HEK293 (cell line): ENCODE measurements at regions not wholly inside any gene's neighbourhood (a gene's known extent, or its start where the extent isn't known, plus 50 kb on each side); places are given as distances from the start of the nearest gene placed in this dataset.
A peak's percentile ranks its signal among the peaks of the same experiment; 100 is the strongest.

Experiments
- CTCF ChIA-PET: fragments of 350-600 bp; formaldehyde crosslinking; extraction: SDS; loops from one replicate; lab custom pipeline; 2021; ENCODE audit warnings: antibody characterized with exemption; lab: Yijun Ruan, JAX
- POLR2A ChIA-PET: fragments of 300-600 bp; formaldehyde crosslinking; extraction: SDS; loops from one replicate; lab custom pipeline; 2020; ENCODE audit warnings: antibody characterized with exemption, inconsistent platforms; lab: Yijun Ruan, JAX
- H3K27ac ChIP-seq: fragments of 200-500 bp; sonication (Bioruptor generic); 2 replicates; pipeline ENCODE4 v1.5.1; 2014; ENCODE audit warnings: low read depth, low read length, control low read depth, inconsistent platforms; ENCODE audit errors: extremely low read depth
- H3K36me3 ChIP-seq, 2 experiments: fragments of 200-500 bp in 1 of 2; sonication (Bioruptor generic) in 1 of 2; 1 replicate in 1 of 2; 2 replicates in 1 of 2; pipeline ENCODE4 v1.5.1; 2014 to 2017; ENCODE audit warnings: inconsistent platforms in 2 of 2, low read length in 2 of 2; ENCODE audit not compliant: control insufficient read depth in 2 of 2, insufficient read depth in 1 of 2
- H3K4me1 ChIP-seq: fragments of 200-500 bp; sonication (Bioruptor generic); 2 replicates; pipeline ENCODE4 v1.5.1; 2014; ENCODE audit warnings: mild to moderate bottlenecking, low read length, inconsistent platforms; ENCODE audit not compliant: control insufficient read depth, insufficient read depth
- H3K4me3 ChIP-seq: 2 replicates; pipeline ENCODE4 v1.5.1; 2011; ENCODE audit warnings: low read depth, mild to moderate bottlenecking, control low read depth, low read length, moderate library complexity
- H3K9me3 ChIP-seq: fragments of 200-500 bp; sonication (Bioruptor generic); 2 replicates; pipeline ENCODE4 v1.5.1; 2014; ENCODE audit warnings: low read depth, low read length, inconsistent platforms; ENCODE audit not compliant: control insufficient read depth, insufficient read depth
- GLIS1 ChIP-seq: fragments of 450-650 bp; formaldehyde crosslinking; IDR thresholded peaks from 2 replicates; pipeline ENCODE4 v1.5.1; 2016; ENCODE audit warnings: missing biosample characterization, missing genetic modification characterization
- IKZF3 ChIP-seq: fragments of 450-650 bp; IDR thresholded peaks from 2 replicates; pipeline ENCODE4 v1.5.0; 2018; ENCODE audit warnings: missing biosample characterization, mild to moderate bottlenecking, missing genetic modification characterization, moderate library complexity
- PRDM1 ChIP-seq: fragments of 450-650 bp; formaldehyde crosslinking; IDR thresholded peaks from 2 replicates; pipeline ENCODE4; 2016; ENCODE audit warnings: missing biosample characterization, missing genetic modification characterization
- SCRT2 ChIP-seq: fragments of 450-650 bp; formaldehyde crosslinking; IDR thresholded peaks from 2 replicates; pipeline ENCODE4 v1.5.1; 2016; ENCODE audit warnings: missing biosample characterization, missing genetic modification characterization
- ZBTB48 ChIP-seq: fragments of 450-650 bp; formaldehyde crosslinking; IDR thresholded peaks from 2 replicates; pipeline ENCODE4 v1.5.1; 2016; ENCODE audit warnings: missing biosample characterization, missing genetic modification characterization
- ZFP37 ChIP-seq: fragments of 450-650 bp; formaldehyde crosslinking; IDR thresholded peaks from 2 replicates; pipeline ENCODE4 v1.5.1; 2016; ENCODE audit warnings: missing biosample characterization, missing genetic modification characterization
- ZNF157 ChIP-seq: fragments of 450-650 bp; formaldehyde crosslinking; IDR thresholded peaks from 2 replicates; pipeline ENCODE4 v1.5.1; 2016; ENCODE audit warnings: missing biosample characterization, missing genetic modification characterization
- ZNF24 ChIP-seq: fragments of 450-650 bp; formaldehyde crosslinking; IDR thresholded peaks from 2 replicates; pipeline ENCODE4 v1.5.1; 2016; ENCODE audit warnings: missing biosample characterization, missing genetic modification characterization
- ZNF404 ChIP-seq: fragments of 450-650 bp; formaldehyde crosslinking; IDR thresholded peaks from 2 replicates; pipeline ENCODE4 v1.5.1; 2017; ENCODE audit warnings: missing biosample characterization, missing genetic modification characterization
- ZNF423 ChIP-seq: fragments of 450-650 bp; formaldehyde crosslinking; IDR thresholded peaks from 2 replicates; pipeline ENCODE4 v1.5.1; 2016; ENCODE audit warnings: missing biosample characterization, missing genetic modification characterization
- ZNF426 ChIP-seq: fragments of 450-650 bp; formaldehyde crosslinking; IDR thresholded peaks from 2 replicates; pipeline ENCODE4 v1.5.1; 2017; ENCODE audit warnings: missing biosample characterization, missing genetic modification characterization, mild to moderate bottlenecking, inconsistent platforms, moderate library complexity
- ZNF433 ChIP-seq: fragments of 450-650 bp; formaldehyde crosslinking; IDR thresholded peaks from 2 replicates; pipeline ENCODE4 v1.5.1; 2016; ENCODE audit warnings: missing biosample characterization, missing genetic modification characterization, low read depth
- ZNF558 ChIP-seq: fragments of 450-650 bp; formaldehyde crosslinking; IDR thresholded peaks from 2 replicates; pipeline ENCODE4 v1.5.1; 2016; ENCODE audit warnings: missing biosample characterization, missing genetic modification characterization
- ZNF561 ChIP-seq: fragments of 450-650 bp; IDR thresholded peaks from 2 replicates; pipeline ENCODE4 v1.5.1; 2018; ENCODE audit warnings: missing biosample characterization, missing genetic modification characterization, borderline replicate concordance
- ZNF571 ChIP-seq: fragments of 450-650 bp; formaldehyde crosslinking; IDR thresholded peaks from 2 replicates; pipeline ENCODE4 v1.5.0; 2017; ENCODE audit warnings: missing biosample characterization, missing genetic modification characterization
- ZNF596 ChIP-seq: fragments of 450-650 bp; IDR thresholded peaks from 2 replicates; pipeline ENCODE4 v1.5.0; 2018; ENCODE audit warnings: missing biosample characterization, mild to moderate bottlenecking, missing genetic modification characterization, moderate library complexity
- ZNF660 ChIP-seq: fragments of 450-650 bp; IDR thresholded peaks from 2 replicates; pipeline ENCODE4 v1.5.1; 2018; ENCODE audit warnings: missing biosample characterization, mild to moderate bottlenecking, missing genetic modification characterization
- ZNF76 ChIP-seq: fragments of 450-650 bp; formaldehyde crosslinking; IDR thresholded peaks from 2 replicates; pipeline ENCODE4; 2016; ENCODE audit warnings: low read depth, missing biosample characterization, missing genetic modification characterization, borderline replicate concordance
- ZSCAN23 ChIP-seq: fragments of 450-650 bp; formaldehyde crosslinking; IDR thresholded peaks from 2 replicates; pipeline ENCODE4 v1.5.1; 2016; ENCODE audit warnings: missing biosample characterization, missing genetic modification characterization
- TF ChIP-seq, protein P1 (sequence below): fragments of 450-650 bp; formaldehyde crosslinking; IDR thresholded peaks from 2 replicates; pipeline ENCODE4 v1.5.1; 2017; ENCODE audit warnings: missing biosample characterization, missing genetic modification characterization
- TF ChIP-seq, protein P2 (sequence below): fragments of 450-650 bp; formaldehyde crosslinking; IDR thresholded peaks from 2 replicates; pipeline ENCODE4 v1.5.1; 2016; ENCODE audit warnings: missing biosample characterization, missing genetic modification characterization

DNA sequence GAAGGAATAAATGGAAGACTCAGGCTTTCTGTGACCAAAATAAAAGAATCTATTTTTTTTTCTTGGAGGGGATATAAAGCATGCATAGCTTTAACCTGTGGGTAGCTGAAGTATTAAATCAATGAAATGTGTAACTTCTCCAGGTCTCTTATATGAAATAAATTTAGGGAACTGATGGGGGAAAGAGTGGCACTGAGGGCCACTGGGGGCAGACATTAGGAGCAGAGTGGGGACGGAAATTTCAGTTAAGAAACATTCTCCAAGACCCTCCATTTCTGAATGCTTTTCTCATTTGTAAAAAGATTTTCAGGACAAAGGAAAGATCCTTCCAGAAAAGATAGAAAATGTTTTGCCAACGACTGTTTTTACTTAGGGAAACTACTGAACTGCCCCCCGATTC lies 131.0 kb downstream of the GPX5 start:
- peak; percentile 53 for TF ChIP-seq ZBTB48 (tag by site-specific recombination)
- TF ChIP-seq ZSCAN23 (tag by site-specific recombination) = no peak
- CTCF ChIA-PET = interaction anchor here (0.6 to 2.9 kb wide), 3 partner anchors 10 to 552 kb away, joined by 3 to 13 read pairs (median 3); no protein-coding TSS in a partner anchor
- POLR2A ChIA-PET = no interaction called here
- Histone ChIP-seq H3K4me1 (peaks cover 9% of the 10 kb centered on the region; the same call in 1 of the 2 replicates), H3K4me3 (no peak overlapping the region), H3K9me3 (no peaks in the 10 kb centered on the region), H3K27ac (no peak overlapping the region), H3K36me3 (no peaks in the 10 kb centered on the region)

DNA sequence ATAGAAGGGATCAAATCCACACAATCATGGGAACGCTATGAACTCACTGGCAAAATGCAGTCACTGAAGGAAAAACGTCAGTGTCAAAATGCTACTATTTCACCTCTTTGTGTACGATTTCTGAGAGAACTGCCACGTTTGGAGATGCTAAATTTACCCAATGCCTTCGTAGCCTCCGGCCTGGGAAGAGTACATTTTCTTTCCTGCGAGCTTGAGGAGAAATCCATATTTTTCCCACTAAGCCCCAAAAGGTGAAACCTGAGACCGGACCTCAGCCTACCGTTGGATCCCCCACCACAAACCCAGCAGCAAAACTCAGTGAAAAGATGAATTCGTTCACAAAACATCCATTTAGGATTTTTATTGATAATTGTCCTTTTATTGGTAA lies 131.7 kb downstream of the GPX5 start:
- no peaks in the 10 kb centered on the region for H3K9me3 ChIP-seq
- H3K4me1 ChIP-seq = peaks cover 9% of the 10 kb centered on the region; the same call in 1 of the 2 replicates
- ChIA-PET CTCF (interaction anchor here (0.5 to 2.9 kb wide), 5 partner anchors 11 to 1495 kb away, joined by 3 to 13 read pairs (median 5); no protein-coding TSS in a partner anchor), POLR2A (interaction anchor here (1.3 kb wide), 2 partner anchors 16 to 22 kb away, joined by 4 to 6 read pairs; no protein-coding TSS in a partner anchor)
- no peak overlapping the region for H3K27ac ChIP-seq
- TF ChIP-seq ZNF660 (0 out of 2 replicates have a peak, but pooled peaks have one; percentile 39), GLIS1 (no peak), PRDM1 (peak; percentile 63; the same call in 1 of the 2 replicates), ZNF433 (tag by site-specific recombination) (no peak), ZNF157 (tag by site-specific recombination) (no peak), ZNF76 (tag by site-specific recombination) (0 out of 2 replicates have a peak, but pooled peaks have one; percentile 16), ZBTB48 (tag by site-specific recombination) (0 out of 2 replicates have a peak, but pooled peaks have one; percentile 16), ZNF596 (tag by site-specific recombination) (no peak), SCRT2 (tag by site-specific recombination) (no peak), ZNF561 (tag by site-specific recombination) (no peak), IKZF3 (peak; percentile 85)
- TF ChIP-seq, protein P1, sequence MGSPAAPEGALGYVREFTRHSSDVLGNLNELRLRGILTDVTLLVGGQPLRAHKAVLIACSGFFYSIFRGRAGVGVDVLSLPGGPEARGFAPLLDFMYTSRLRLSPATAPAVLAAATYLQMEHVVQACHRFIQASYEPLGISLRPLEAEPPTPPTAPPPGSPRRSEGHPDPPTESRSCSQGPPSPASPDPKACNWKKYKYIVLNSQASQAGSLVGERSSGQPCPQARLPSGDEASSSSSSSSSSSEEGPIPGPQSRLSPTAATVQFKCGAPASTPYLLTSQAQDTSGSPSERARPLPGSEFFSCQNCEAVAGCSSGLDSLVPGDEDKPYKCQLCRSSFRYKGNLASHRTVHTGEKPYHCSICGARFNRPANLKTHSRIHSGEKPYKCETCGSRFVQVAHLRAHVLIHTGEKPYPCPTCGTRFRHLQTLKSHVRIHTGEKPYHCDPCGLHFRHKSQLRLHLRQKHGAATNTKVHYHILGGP (tag by site-specific recombination) = no peak
- TF ChIP-seq, protein P2, sequence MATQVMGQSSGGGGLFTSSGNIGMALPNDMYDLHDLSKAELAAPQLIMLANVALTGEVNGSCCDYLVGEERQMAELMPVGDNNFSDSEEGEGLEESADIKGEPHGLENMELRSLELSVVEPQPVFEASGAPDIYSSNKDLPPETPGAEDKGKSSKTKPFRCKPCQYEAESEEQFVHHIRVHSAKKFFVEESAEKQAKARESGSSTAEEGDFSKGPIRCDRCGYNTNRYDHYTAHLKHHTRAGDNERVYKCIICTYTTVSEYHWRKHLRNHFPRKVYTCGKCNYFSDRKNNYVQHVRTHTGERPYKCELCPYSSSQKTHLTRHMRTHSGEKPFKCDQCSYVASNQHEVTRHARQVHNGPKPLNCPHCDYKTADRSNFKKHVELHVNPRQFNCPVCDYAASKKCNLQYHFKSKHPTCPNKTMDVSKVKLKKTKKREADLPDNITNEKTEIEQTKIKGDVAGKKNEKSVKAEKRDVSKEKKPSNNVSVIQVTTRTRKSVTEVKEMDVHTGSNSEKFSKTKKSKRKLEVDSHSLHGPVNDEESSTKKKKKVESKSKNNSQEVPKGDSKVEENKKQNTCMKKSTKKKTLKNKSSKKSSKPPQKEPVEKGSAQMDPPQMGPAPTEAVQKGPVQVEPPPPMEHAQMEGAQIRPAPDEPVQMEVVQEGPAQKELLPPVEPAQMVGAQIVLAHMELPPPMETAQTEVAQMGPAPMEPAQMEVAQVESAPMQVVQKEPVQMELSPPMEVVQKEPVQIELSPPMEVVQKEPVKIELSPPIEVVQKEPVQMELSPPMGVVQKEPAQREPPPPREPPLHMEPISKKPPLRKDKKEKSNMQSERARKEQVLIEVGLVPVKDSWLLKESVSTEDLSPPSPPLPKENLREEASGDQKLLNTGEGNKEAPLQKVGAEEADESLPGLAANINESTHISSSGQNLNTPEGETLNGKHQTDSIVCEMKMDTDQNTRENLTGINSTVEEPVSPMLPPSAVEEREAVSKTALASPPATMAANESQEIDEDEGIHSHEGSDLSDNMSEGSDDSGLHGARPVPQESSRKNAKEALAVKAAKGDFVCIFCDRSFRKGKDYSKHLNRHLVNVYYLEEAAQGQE (tag by site-specific recombination) = no peak
- H3K4me3 ChIP-seq = peak overlapping the region; percentile 49
- H3K36me3 ChIP-seq = no peaks in the 10 kb centered on the region

DNA sequence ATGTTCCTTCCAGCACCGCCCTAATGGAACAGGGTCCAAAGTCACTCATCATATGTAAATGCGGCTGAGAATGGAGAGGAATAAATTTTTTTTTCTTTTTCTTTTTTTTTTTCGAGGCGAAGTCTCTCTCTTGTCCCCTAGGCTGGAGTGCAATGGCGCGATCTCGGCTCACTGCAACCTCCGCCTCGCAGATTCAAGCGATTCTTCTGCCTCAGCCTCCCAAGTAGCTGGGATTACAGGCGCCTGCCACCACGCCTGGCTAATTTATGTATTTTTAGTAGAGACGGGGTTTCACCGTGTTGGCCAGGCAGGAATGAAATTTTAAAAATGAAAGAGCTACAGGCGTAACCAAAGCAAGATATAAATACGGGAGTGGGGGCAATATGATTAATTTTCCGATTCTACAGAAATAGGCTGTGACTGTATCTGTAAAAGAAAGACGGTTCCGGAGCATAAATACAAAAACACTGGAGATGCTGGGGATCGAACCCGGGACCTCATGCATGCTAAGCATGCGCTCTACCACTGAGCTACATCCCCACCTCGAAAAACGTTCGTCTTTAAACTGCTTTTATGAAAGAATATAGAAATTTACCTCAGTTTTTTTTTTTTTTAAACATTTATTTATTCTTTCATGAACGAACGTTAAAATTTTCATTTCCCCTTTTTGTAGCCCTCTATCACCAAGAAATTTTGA lies 132.2 kb downstream of the GPX5 start:
- ChIA-PET POLR2A (interaction anchor here (1.3 to 1.7 kb wide), 3 partner anchors 16 to 71 kb away, joined by 4 to 6 read pairs (median 4); a partner anchor contains a TSS), CTCF (interaction anchor here (0.5 to 2.9 kb wide), 6 partner anchors 10 to 1496 kb away, joined by 3 to 13 read pairs (median 5); no protein-coding TSS in a partner anchor)
- peaks cover 9% of the 10 kb centered on the region; the same call in 1 of the 2 replicates for H3K4me1 ChIP-seq
- H3K9me3 ChIP-seq = no peaks in the 10 kb centered on the region
- no peaks in the 10 kb centered on the region for H3K36me3 ChIP-seq
- H3K27ac ChIP-seq = no peak overlapping the region
- peak overlapping the region; percentile 64 for H3K4me3 ChIP-seq
- no peak for TF ChIP-seq ZNF404 (tag by site-specific recombination)
- no peak for TF ChIP-seq ZNF426 (tag by site-specific recombination)
- TF ChIP-seq ZFP37 = peak; percentile 71
- TF ChIP-seq ZNF423 (tag by site-specific recombination) = no peak
- TF ChIP-seq ZNF24 = peak; percentile 64; the same call in 1 of the 2 replicates
- peak; percentile 73 for TF ChIP-seq ZNF558 (tag by site-specific recombination)
- TF ChIP-seq ZNF571 (tag by site-specific recombination) = no peak
